Neural progenitor cell (in vitro differentiated cells): ENCODE measurements at regions not wholly inside any gene's neighbourhood (a gene's known extent, or its start where the extent isn't known, plus 50 kb on each side); places are given as distances from the start of the nearest gene placed in this dataset.

Source experiments
- DNase-seq: peaks from one replicate; pipeline ENCODE4 v3.0.0-alpha.2; 2016; ENCODE audit warnings: low spot score
- H2AFZ ChIP-seq: fragments of 200-600 bp; sonication (generic); replicated peaks from 2 replicates; pipeline ENCODE4 v1.6.1; 2016; ENCODE audit warnings: antibody characterized with exemption
- H3F3A ChIP-seq: fragments of 200-600 bp; sonication (generic); 2 replicates; pipeline ENCODE4 v1.6.1; 2016; ENCODE audit warnings: antibody characterized with exemption, low read depth
- H3K27ac ChIP-seq: fragments of 200-600 bp; sonication (generic); 2 replicates; pipeline ENCODE4 v1.5.1; 2016; ENCODE audit warnings: mild to moderate bottlenecking
- H3K27me3 ChIP-seq: fragments of 200-600 bp; sonication (generic); 2 replicates; pipeline ENCODE4 v1.6.1; 2016; ENCODE audit warnings: mild to moderate bottlenecking, moderate library complexity
- H3K36me3 ChIP-seq: fragments of 200-600 bp; sonication (generic); 2 replicates; pipeline ENCODE4 v1.5.1; 2016
- H3K4me1 ChIP-seq: fragments of 200-600 bp; sonication (generic); 2 replicates; pipeline ENCODE4 v1.6.1; 2016; ENCODE audit warnings: mixed run types
- H3K4me2 ChIP-seq: fragments of 200-600 bp; sonication (generic); 2 replicates; pipeline ENCODE4 v1.6.1; 2016
- H3K4me3 ChIP-seq: fragments of 200-600 bp; sonication (generic); 2 replicates; pipeline ENCODE4 v1.5.1; 2016
- H3K79me2 ChIP-seq: fragments of 200-600 bp; sonication (generic); 2 replicates; pipeline ENCODE4 v1.6.1; 2016; ENCODE audit warnings: low read depth
- H3K9ac ChIP-seq: fragments of 200-600 bp; sonication (generic); 2 replicates; pipeline ENCODE4 v1.6.1; 2016
- H3K9me3 ChIP-seq: fragments of 200-600 bp; sonication (generic); 2 replicates; pipeline ENCODE4 v1.5.1; 2016; ENCODE audit warnings: low read depth
- H4K20me1 ChIP-seq: fragments of 200-600 bp; sonication (generic); 2 replicates; pipeline ENCODE4 v1.6.1; 2016; ENCODE audit warnings: low read depth
- H3K27ac Mint-ChIP-seq: 3 replicates; pipeline ENCODE4 v1.8.0; 2021; ENCODE audit warnings: mixed read lengths
- H3K27me3 Mint-ChIP-seq: 2 replicates; pipeline ENCODE4 v1.8.0; 2022; ENCODE audit warnings: low read depth, mild to moderate bottlenecking, inconsistent platforms, moderate library complexity, mixed read lengths; ENCODE audit not compliant: insufficient read depth
- H3K36me3 Mint-ChIP-seq: 3 replicates; pipeline ENCODE4 v1.8.0; 2021; ENCODE audit warnings: mixed read lengths
- H3K4me1 Mint-ChIP-seq: 3 replicates; pipeline ENCODE4 v1.8.0; 2021; ENCODE audit warnings: mixed read lengths
- H3K4me3 Mint-ChIP-seq: 3 replicates; pipeline ENCODE4 v1.8.0; 2021; ENCODE audit warnings: mild to moderate bottlenecking, moderate library complexity, mixed read lengths
- H3K9me3 Mint-ChIP-seq: 3 replicates; pipeline ENCODE4 v1.8.0; 2020; ENCODE audit warnings: mixed read lengths
- EZH2 ChIP-seq: fragments of 200-600 bp; sonication (generic); IDR thresholded peaks from 2 replicates; pipeline ENCODE4 v1.6.1; 2017; ENCODE audit warnings: antibody characterized with exemption, mild to moderate bottlenecking, moderate library complexity
- EZH2phosphoT487 ChIP-seq: fragments of 200-600 bp; sonication (generic); IDR thresholded peaks from 2 replicates; pipeline ENCODE4 v1.6.1; 2017; ENCODE audit warnings: antibody characterized with exemption
- TF ChIP-seq, protein P1 (sequence below): fragments of 200-600 bp; sonication (generic); IDR thresholded peaks from 2 replicates; pipeline ENCODE4 v1.5.1; 2017; ENCODE audit warnings: antibody characterized with exemption, mild to moderate bottlenecking

GRCh38 chr13:62142048-62142447 is 726.4 kb upstream of the PCDH20 start:
- Histone ChIP-seq H3K36me3 (no peaks in the 10 kb centered on the region), H3K4me2 (no peak overlapping the region), H4K20me1 (no peaks in the 10 kb centered on the region), H3K9me3 (no peaks in the 10 kb centered on the region), H3K27me3 (no peaks in the 10 kb centered on the region), H3K4me3 (no peak overlapping the region), H3K4me1 (no peaks in the 10 kb centered on the region), H2AFZ (no peak overlapping the region), H3F3A (no peaks in the 10 kb centered on the region), H3K27ac (no peak overlapping the region), H3K79me2 (no peaks in the 10 kb centered on the region), H3K9ac (no peak overlapping the region)
- Mint-ChIP-seq H3K27me3 (no peaks in the 10 kb centered on the region), H3K27ac (no peak overlapping the region), H3K4me1 (no peaks in the 10 kb centered on the region), H3K4me3 (no peak overlapping the region), H3K36me3 (no peaks in the 10 kb centered on the region), H3K9me3 (peaks cover 7% of the 10 kb centered on the region)
- TF ChIP-seq EZH2 = no peak
- no peak for TF ChIP-seq EZH2phosphoT487
- TF ChIP-seq, protein P1, sequence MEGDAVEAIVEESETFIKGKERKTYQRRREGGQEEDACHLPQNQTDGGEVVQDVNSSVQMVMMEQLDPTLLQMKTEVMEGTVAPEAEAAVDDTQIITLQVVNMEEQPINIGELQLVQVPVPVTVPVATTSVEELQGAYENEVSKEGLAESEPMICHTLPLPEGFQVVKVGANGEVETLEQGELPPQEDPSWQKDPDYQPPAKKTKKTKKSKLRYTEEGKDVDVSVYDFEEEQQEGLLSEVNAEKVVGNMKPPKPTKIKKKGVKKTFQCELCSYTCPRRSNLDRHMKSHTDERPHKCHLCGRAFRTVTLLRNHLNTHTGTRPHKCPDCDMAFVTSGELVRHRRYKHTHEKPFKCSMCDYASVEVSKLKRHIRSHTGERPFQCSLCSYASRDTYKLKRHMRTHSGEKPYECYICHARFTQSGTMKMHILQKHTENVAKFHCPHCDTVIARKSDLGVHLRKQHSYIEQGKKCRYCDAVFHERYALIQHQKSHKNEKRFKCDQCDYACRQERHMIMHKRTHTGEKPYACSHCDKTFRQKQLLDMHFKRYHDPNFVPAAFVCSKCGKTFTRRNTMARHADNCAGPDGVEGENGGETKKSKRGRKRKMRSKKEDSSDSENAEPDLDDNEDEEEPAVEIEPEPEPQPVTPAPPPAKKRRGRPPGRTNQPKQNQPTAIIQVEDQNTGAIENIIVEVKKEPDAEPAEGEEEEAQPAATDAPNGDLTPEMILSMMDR = no peak
- DNase-seq = no peak

GRCh38 chr13:62139597-62139996 is 723.9 kb upstream of the PCDH20 start:
- Histone ChIP-seq H3K36me3 (no peaks in the 10 kb centered on the region), H3K79me2 (no peaks in the 10 kb centered on the region), H3K9ac (no peak overlapping the region), H2AFZ (no peak overlapping the region), H3K4me3 (no peak overlapping the region), H3K4me2 (no peak overlapping the region), H3K9me3 (no peaks in the 10 kb centered on the region), H3K27me3 (no peaks in the 10 kb centered on the region), H3F3A (no peaks in the 10 kb centered on the region), H4K20me1 (no peaks in the 10 kb centered on the region), H3K27ac (no peak overlapping the region), H3K4me1 (no peaks in the 10 kb centered on the region)
- no peaks in the 10 kb centered on the region for H3K36me3 Mint-ChIP-seq
- DNase-seq = no peak
- no peak overlapping the region for H3K4me3 Mint-ChIP-seq
- no peaks in the 10 kb centered on the region for H3K4me1 Mint-ChIP-seq
- H3K27me3 Mint-ChIP-seq = no peaks in the 10 kb centered on the region
- peaks cover 7% of the 10 kb centered on the region for H3K9me3 Mint-ChIP-seq
- H3K27ac Mint-ChIP-seq = no peak overlapping the region
- TF ChIP-seq, protein P1 = no peak
- no peak for TF ChIP-seq EZH2
- no peak for TF ChIP-seq EZH2phosphoT487

GRCh38 chr13:62137629-62138405 is 722.2 kb upstream of the PCDH20 start:
- Mint-ChIP-seq H3K27me3 (no peaks in the 10 kb centered on the region), H3K9me3 (peaks cover 7% of the 10 kb centered on the region), H3K4me3 (no peak overlapping the region), H3K4me1 (no peaks in the 10 kb centered on the region), H3K36me3 (no peaks in the 10 kb centered on the region), H3K27ac (no peak overlapping the region)
- no peaks in the 10 kb centered on the region for H3F3A ChIP-seq
- H3K9ac ChIP-seq = no peak overlapping the region
- DNase-seq = no peak
- H3K9me3 ChIP-seq = no peaks in the 10 kb centered on the region
- no peak overlapping the region for H3K4me3 ChIP-seq
- no peaks in the 10 kb centered on the region for H3K36me3 ChIP-seq
- no peaks in the 10 kb centered on the region for H3K4me1 ChIP-seq
- no peak overlapping the region for H3K27ac ChIP-seq
- H3K4me2 ChIP-seq = no peak overlapping the region
- H4K20me1 ChIP-seq = no peaks in the 10 kb centered on the region
- H3K79me2 ChIP-seq = no peaks in the 10 kb centered on the region
- H2AFZ ChIP-seq = no peak overlapping the region
- no peaks in the 10 kb centered on the region for H3K27me3 ChIP-seq
- TF ChIP-seq, protein P1 = no peak
- no peak for TF ChIP-seq EZH2phosphoT487
- TF ChIP-seq EZH2 = no peak
